ENCODE measurements at regions not wholly inside any gene's neighbourhood (a gene's known extent, or its start where the extent isn't known, plus 50 kb on each side); places are given as distances from the start of the nearest gene placed in this dataset.

DNA sequence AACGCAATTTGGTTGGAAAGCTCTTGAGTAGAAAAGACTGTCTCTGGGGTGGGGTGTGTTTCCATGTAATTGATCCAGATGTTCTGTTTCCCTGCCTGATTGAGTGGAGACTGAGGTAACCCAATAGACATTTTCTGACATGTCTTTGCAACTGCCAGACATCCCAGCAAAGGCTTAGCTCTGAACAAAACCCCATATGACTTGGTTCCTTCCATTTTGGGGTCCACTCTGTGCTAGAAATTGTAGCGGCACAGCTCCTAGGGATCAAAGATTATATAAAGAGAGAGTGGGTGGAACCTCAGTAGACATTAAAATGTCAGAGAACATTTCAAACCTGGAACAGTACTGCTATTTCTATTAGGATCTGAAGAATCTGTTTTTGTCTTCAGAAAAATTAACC is 189.3 kb downstream of the EDN1 start:
- H3K4me3 ChIP-seq (replicated peaks; ENCODE audit: low read depth, low read length), result no peak overlapping the region
- TF ChIP-seq, protein P1, sequence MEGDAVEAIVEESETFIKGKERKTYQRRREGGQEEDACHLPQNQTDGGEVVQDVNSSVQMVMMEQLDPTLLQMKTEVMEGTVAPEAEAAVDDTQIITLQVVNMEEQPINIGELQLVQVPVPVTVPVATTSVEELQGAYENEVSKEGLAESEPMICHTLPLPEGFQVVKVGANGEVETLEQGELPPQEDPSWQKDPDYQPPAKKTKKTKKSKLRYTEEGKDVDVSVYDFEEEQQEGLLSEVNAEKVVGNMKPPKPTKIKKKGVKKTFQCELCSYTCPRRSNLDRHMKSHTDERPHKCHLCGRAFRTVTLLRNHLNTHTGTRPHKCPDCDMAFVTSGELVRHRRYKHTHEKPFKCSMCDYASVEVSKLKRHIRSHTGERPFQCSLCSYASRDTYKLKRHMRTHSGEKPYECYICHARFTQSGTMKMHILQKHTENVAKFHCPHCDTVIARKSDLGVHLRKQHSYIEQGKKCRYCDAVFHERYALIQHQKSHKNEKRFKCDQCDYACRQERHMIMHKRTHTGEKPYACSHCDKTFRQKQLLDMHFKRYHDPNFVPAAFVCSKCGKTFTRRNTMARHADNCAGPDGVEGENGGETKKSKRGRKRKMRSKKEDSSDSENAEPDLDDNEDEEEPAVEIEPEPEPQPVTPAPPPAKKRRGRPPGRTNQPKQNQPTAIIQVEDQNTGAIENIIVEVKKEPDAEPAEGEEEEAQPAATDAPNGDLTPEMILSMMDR (IDR thresholded peaks at IDR 0.05; ENCODE audit: low read length, missing control alignments), result no peak
- DNase-seq (ENCODE audit: low read depth), result no peak

DNA sequence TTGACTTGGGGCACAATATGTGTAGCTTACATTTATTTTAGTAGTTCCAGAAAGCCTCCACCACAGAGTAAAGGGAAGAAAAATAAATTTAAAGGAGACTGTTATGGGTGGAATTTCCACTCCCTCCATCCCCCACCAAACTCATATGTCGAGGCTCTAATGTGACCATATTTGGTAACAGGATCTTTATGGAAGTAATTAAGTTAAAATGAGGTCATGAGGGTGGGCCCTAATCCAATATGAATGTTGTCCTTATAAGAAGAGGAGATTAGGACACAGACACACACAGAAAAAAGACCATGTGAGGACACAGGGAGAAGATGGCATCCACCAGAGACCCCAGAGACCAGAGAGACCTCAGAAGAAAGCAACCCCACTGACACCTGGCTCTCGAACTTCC is 189.7 kb downstream of the EDN1 start:
- DNase-seq (ENCODE audit: low read depth), result peak; percentile 21
- no peak overlapping the region for H3K4me3 ChIP-seq (replicated peaks; ENCODE audit: low read depth, low read length)
- TF ChIP-seq, protein P1 (IDR thresholded peaks at IDR 0.05; ENCODE audit: low read length, missing control alignments), result no peak

DNA sequence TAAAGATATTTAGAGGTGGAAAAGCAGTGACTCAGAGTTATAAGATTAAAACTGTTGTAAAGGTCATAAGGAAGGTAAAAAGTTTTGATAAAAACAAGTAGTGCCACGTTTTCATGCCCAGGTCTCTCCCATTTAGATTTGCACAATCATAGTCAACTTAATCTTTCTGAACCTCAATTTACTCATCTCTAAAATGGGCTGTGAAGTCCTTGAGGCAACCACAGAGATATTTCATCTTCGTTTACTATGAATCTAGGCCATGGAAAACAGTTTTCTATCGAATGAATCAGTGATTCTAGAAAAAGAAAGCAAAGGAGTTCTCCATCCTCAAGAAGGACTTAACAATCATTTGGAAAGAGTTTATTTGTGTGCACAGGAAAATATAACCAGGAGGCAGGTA is 190.2 kb downstream of the EDN1 start:
- no peak overlapping the region for H3K4me3 ChIP-seq (replicated peaks; ENCODE audit: low read depth, low read length)
- TF ChIP-seq, protein P1 (IDR thresholded peaks at IDR 0.05; ENCODE audit: low read length, missing control alignments), result no peak
- no peak for DNase-seq (ENCODE audit: low read depth)

DNA sequence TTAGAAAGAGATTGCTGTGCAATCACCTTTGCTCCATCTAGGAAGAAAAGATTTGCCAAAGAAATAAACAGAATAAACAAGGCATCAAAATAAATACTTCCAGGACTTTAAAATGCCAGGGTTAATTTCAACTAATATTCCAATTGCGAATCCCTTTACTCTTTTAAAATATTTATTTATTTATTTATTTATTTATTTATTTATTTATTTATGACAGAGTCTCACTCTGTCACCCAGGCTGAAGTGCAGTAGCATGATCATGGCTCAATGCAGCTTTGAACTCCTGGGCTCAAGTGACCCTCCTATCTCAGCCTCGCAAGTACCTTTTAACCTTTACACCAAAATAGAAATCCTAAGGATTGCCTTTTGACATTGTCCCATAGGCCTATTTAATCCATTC is 191.1 kb downstream of the EDN1 start:
- DNase-seq (ENCODE audit: low read depth), result no peak
- TF ChIP-seq, protein P1 (IDR thresholded peaks at IDR 0.05; ENCODE audit: low read length, missing control alignments), result no peak
- no peak overlapping the region for H3K4me3 ChIP-seq (replicated peaks; ENCODE audit: low read depth, low read length)

DNA sequence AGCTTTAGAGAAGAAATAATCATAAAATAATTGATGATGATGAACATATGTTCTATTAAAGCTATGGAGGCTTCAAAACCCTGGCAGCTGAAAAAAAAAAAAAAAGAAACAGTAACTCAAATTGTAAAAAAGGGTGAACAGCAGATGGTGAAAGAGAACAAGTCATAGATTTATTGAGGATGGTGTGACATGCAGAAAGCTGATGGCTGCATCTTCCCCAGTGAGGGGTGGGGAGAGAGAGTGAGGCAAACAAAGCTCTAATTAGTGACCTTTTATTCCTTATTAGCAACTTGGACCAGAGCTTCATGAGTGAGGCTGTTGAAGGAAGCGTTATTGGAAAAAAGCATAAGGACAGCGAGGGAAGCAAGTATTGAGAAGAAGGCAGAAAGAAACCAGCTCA is 191.7 kb downstream of the EDN1 start:
- no peak overlapping the region for H3K4me3 ChIP-seq (replicated peaks; ENCODE audit: low read depth, low read length)
- TF ChIP-seq, protein P1 (IDR thresholded peaks at IDR 0.05; ENCODE audit: low read length, missing control alignments), result no peak
- DNase-seq (ENCODE audit: low read depth), result no peak

DNA sequence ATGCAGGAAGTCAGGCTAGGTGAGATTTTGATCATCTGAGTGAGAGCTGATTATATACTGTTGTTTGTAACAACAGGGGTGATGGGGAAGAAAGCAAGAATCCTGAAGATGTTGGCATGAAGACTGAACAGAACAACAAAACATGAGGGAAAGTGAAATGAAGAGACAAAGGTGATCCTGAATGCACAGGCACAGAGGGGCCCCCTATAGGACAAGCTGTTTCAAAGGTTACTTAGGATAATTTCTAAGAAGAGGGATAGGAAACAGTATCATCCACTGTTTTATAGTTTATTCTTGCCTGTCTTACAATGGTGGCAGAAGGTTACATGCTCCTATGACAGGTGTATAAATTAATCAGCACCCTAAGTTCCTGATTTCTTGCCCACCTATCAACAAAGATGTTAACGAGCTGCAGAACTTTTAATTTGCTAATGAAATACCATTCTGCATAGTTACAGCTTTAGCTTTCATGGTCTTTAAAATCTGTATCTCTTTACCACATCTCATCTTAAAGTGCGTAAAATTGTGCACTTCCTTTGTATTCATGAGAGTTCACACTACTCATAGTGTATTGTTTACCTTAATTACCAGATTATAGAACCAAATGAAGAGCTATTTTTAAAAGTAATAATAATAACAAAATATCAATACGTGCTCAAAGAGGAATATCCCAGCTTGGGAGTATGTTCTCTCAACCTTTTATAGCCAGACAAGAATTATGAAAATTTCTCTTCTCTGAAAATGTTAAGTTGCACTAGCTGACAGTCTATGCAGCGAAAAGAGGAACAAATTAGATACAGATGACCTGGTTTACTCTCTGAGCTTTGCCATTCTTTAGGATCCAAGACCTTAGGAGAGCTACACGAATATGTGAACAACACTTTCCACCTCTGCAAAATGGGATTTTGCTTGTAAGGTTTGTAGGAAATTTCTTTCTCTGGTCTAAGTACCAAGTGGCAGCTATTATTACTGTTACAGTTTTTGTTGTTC is 192.5 kb downstream of the EDN1 start:
- TF ChIP-seq, protein P1 (IDR thresholded peaks at IDR 0.05; ENCODE audit: low read length, missing control alignments), result peak; percentile 27
- no peak overlapping the region for H3K4me3 ChIP-seq (replicated peaks; ENCODE audit: low read depth, low read length)
- no peak for DNase-seq (ENCODE audit: low read depth)

Measured in fibroblast of pulmonary artery (primary cell).